HCT116 (cell line): ENCODE measurements at regions not wholly inside any gene's neighbourhood (a gene's known extent, or its start where the extent isn't known, plus 50 kb on each side); places are given as distances from the start of the nearest gene placed in this dataset.

ENCODE experiments used
- ATAC-seq: fragments of 200-7000 bp; cut with Tn5 transposase; 2 replicates; pipeline ENCODE4 v1.9.1; 2020; ENCODE audit warnings: mild to moderate bottlenecking, moderate library complexity
- BruUV-seq: library from RNA; stranded (reverse); fragments of 400-500 nt; replicated peaks from 2 replicates; lab custom pipeline; 2021; lab: Mats Ljungman, UMichigan
- CTCF ChIA-PET: fragments of 300-600 bp; sonication (Branson Sonifier 250); formaldehyde crosslinking; loops from one replicate; lab custom pipeline; 2021; ENCODE audit warnings: antibody characterized with exemption; lab: Charles Lee
- POLR2A ChIA-PET: fragments of 300-600, 350-600 bp; sonication (Branson Sonifier 250); formaldehyde crosslinking; loops from one replicate; lab custom pipeline; 2021; ENCODE audit warnings: antibody characterized with exemption; lab: Charles Lee
- RAD21 ChIA-PET, 2 experiments: fragments of 300-600 bp; sonication (Branson Sonifier 250); formaldehyde crosslinking; loops; one replicate each; lab custom pipeline; 2023; ENCODE audit warnings: low total read pairs in 2 of 2; ENCODE audit not compliant: uncharacterized antibody in 2 of 2, unreplicated experiment in 2 of 2, low non-redundant PET in 1 of 2; lab: Charles Lee
- DNase-seq: peaks from one replicate; pipeline ENCODE4 v3.0.0-alpha.2; 2010; ENCODE audit warnings: low read depth, low spot score
- H2AFZ ChIP-seq: fragments of 200-600 bp; shearing (Covaris generic), sonication (generic); 2 replicates; pipeline ENCODE4 v1.6.1; 2017; ENCODE audit warnings: low read depth, mixed run types, mixed read lengths, antibody characterized with exemption, low read length; ENCODE audit not compliant: poor library complexity, severe bottlenecking
- H3K27ac ChIP-seq: 2 replicates; pipeline ENCODE4 v1.5.1; 2012; ENCODE audit warnings: low read depth, low read length
- H3K27me3 ChIP-seq: fragments of 200-600 bp; sonication (generic); 2 replicates; pipeline ENCODE4 v1.6.1; 2016; ENCODE audit warnings: mixed run types, low read length, mixed read lengths; ENCODE audit not compliant: insufficient read depth
- H3K36me3 ChIP-seq, 2 experiments: fragments of 200-500 bp in 1 of 2; fragments of 200-600 bp in 1 of 2; sonication (Bioruptor generic) in 1 of 2; sonication (generic) in 1 of 2; 2 replicates each; pipeline versions ENCODE4 v1.5.1 to v1.6.1; 2014 to 2016; ENCODE audit warnings: low read length in 2 of 2, inconsistent platforms in 1 of 2, mixed read lengths in 1 of 2, mixed run types in 1 of 2; ENCODE audit not compliant: insufficient read depth in 2 of 2, control insufficient read depth in 1 of 2
- H3K4me1 ChIP-seq, 2 experiments: fragments of 200-600 bp in 1 of 2; sonication (generic) in 1 of 2; 2 replicates each; pipeline versions ENCODE4 v1.5.1 to v1.6.1; 2012 to 2017; ENCODE audit warnings: low read length in 2 of 2, inconsistent platforms in 1 of 2, mild to moderate bottlenecking in 1 of 2, mixed read lengths in 1 of 2, mixed run types in 1 of 2, moderate library complexity in 1 of 2; ENCODE audit not compliant: insufficient read depth in 2 of 2, control insufficient read depth in 1 of 2
- H3K4me2 ChIP-seq: fragments of 200-600 bp; sonication (generic); 2 replicates; pipeline ENCODE4 v1.6.1; 2017; ENCODE audit warnings: mixed run types, low read length, mixed read lengths
- H3K4me3 ChIP-seq, 2 experiments: fragments of 200-600 bp in 1 of 2; sonication (generic) in 1 of 2; replicated peaks in 1 of 2; 2 replicates each; pipeline ENCODE4 v1.5.1; 2011 to 2016; ENCODE audit warnings: low read length in 2 of 2, control low read depth in 1 of 2, low read depth in 1 of 2, mild to moderate bottlenecking in 1 of 2, mixed read lengths in 1 of 2, mixed run types in 1 of 2
- H3K79me2 ChIP-seq: fragments of 200-600 bp; sonication (generic); 2 replicates; pipeline ENCODE4 v1.6.1; 2017; ENCODE audit warnings: mild to moderate bottlenecking, mixed run types, low read length, moderate library complexity, mixed read lengths; ENCODE audit not compliant: insufficient read depth
- H3K9ac ChIP-seq: fragments of 200-600 bp; sonication (generic); 2 replicates; pipeline ENCODE4 v1.6.1; 2016; ENCODE audit warnings: low read length, mixed read lengths
- H3K9me2 ChIP-seq: fragments of 200-600 bp; sonication (generic), shearing (Covaris generic); 2 replicates; pipeline ENCODE4 v1.6.1; 2017; ENCODE audit warnings: mixed run types, mild to moderate bottlenecking, moderate library complexity; ENCODE audit not compliant: insufficient read depth
- H3K9me3 ChIP-seq, 2 experiments: fragments of 200-500 bp in 1 of 2; fragments of 200-600 bp in 1 of 2; sonication (Bioruptor generic) in 1 of 2; sonication (generic) in 1 of 2; 2 replicates each; pipeline ENCODE4 v1.6.1; 2014 to 2017; ENCODE audit warnings: low read length in 2 of 2, mixed read lengths in 2 of 2, inconsistent platforms in 1 of 2, low read depth in 1 of 2, mild to moderate bottlenecking in 1 of 2, mixed run types in 1 of 2, moderate library complexity in 1 of 2; ENCODE audit not compliant: control insufficient read depth in 1 of 2, insufficient read depth in 1 of 2
- H4K20me1 ChIP-seq: fragments of 200-600 bp; sonication (generic), shearing (Covaris generic); 2 replicates; pipeline ENCODE4 v1.6.1; 2017; ENCODE audit warnings: mixed run types, mild to moderate bottlenecking, moderate library complexity; ENCODE audit not compliant: insufficient read depth
- ATF3 ChIP-seq: IDR thresholded peaks from 2 replicates; pipeline ENCODE4 v1.6.1; 2012
- CBX3 ChIP-seq: IDR thresholded peaks from 2 replicates; pipeline ENCODE4 v1.6.1; 2012; ENCODE audit warnings: low read depth
- ELF1 ChIP-seq: IDR thresholded peaks from 2 replicates; pipeline ENCODE4 v1.6.1; 2012; ENCODE audit warnings: low read depth, borderline replicate concordance
- EZH2 ChIP-seq: fragments of 200-600 bp; sonication (generic); IDR thresholded peaks from 2 replicates; pipeline ENCODE4 v1.6.1; 2017; ENCODE audit warnings: antibody characterized with exemption, mixed run types
- POLR2A ChIP-seq: IDR thresholded peaks from 2 replicates; pipeline ENCODE4 v1.7.0; 2011; ENCODE audit warnings: borderline replicate concordance; ENCODE audit not compliant: insufficient read depth, insufficient read length; ENCODE audit errors: extremely low read depth
- SIN3A ChIP-seq: IDR thresholded peaks from 2 replicates; pipeline ENCODE4 v1.6.1; 2012; ENCODE audit warnings: low read depth
- SP1 ChIP-seq: IDR thresholded peaks from 2 replicates; pipeline ENCODE4 v1.6.1; 2012; ENCODE audit warnings: low read depth
- YY1 ChIP-seq: IDR thresholded peaks from 2 replicates; pipeline ENCODE4 v1.6.1; 2011; ENCODE audit warnings: low read length, low read depth, moderate library complexity, mild to moderate bottlenecking; ENCODE audit not compliant: insufficient replicate concordance; ENCODE audit errors: extremely low read depth
- ZBTB33 ChIP-seq: IDR thresholded peaks from 2 replicates; pipeline ENCODE4 v1.6.1; 2011; ENCODE audit warnings: mild to moderate bottlenecking, low read length, moderate library complexity; ENCODE audit not compliant: insufficient replicate concordance; ENCODE audit errors: extremely low read depth
- intact Hi-C: fragments of 100-400 bp; cut with micrococcal nuclease; formaldehyde crosslinking; loops from 2 replicates; pipeline ENCODE4 v1.10.0; 2022
- TF ChIP-seq, protein P1 (sequence below): IDR thresholded peaks from 2 replicates; pipeline ENCODE4 v1.6.1; 2012

- intact Hi-C loops, result no loop called here
- Histone ChIP-seq H2AFZ (no peak overlapping the region), H3K9me3 (no peaks in the 10 kb centered on the region), H4K20me1 (no peaks in the 10 kb centered on the region), H3K9ac (no peak overlapping the region), H3K4me3 (no peak overlapping the region), H3K4me2 (no peak overlapping the region), H3K4me1 (peaks cover 20 to 25% of the 10 kb centered on the region in 2 experiments), H3K79me2 (no peaks in the 10 kb centered on the region), H3K9me2 (no peaks in the 10 kb centered on the region), H3K27ac (no peak overlapping the region), H3K36me3 (no peaks in the 10 kb centered on the region), H3K27me3 (no peaks in the 10 kb centered on the region)
- ChIA-PET RAD21 (no interaction called here), CTCF (no interaction called here), POLR2A (no interaction called here)
- DNase-seq (no peak), ATAC-seq (no peak)
- BruUV-seq, result no TSS peak
- TF ChIP-seq ATF3, result no peak
- TF ChIP-seq ELF1, result no peak
Observed at GRCh38 chr21:35831230-35831629, 229.1 kb downstream of the SETD4 start.

GRCh38 chr21:35829067-35829466 is 231.3 kb downstream of the SETD4 start:
- no TSS peak for BruUV-seq
- no peak overlapping the region for H3K9ac ChIP-seq
- intact Hi-C loops, result no loop called here
- H3K9me2 ChIP-seq, result no peaks in the 10 kb centered on the region
- DNase-seq, result no peak
- no peak overlapping the region for H3K27ac ChIP-seq
- H4K20me1 ChIP-seq, result no peaks in the 10 kb centered on the region
- no peak overlapping the region for H2AFZ ChIP-seq
- POLR2A ChIA-PET, result no interaction called here
- H3K4me2 ChIP-seq, result no peak overlapping the region
- ATAC-seq, result no peak
- no peaks in the 10 kb centered on the region for H3K9me3 ChIP-seq
- H3K79me2 ChIP-seq, result no peaks in the 10 kb centered on the region
- H3K4me3 ChIP-seq, result no peak overlapping the region
- no peaks in the 10 kb centered on the region for H3K27me3 ChIP-seq
- RAD21 ChIA-PET, result interaction anchor here in 1 of 2 experiments (0.7 kb wide), 1 partner anchor 11 kb away, joined by 3 read pairs; no protein-coding TSS in a partner anchor
- no peaks in the 10 kb centered on the region for H3K36me3 ChIP-seq
- TF ChIP-seq CBX3 (no peak), EZH2 (no peak), ELF1 (no peak), ZBTB33 (no peak), SIN3A (no peak), POLR2A (no peak), YY1 (no peak), ATF3 (no peak), SP1 (no peak)
- TF ChIP-seq, protein P1, sequence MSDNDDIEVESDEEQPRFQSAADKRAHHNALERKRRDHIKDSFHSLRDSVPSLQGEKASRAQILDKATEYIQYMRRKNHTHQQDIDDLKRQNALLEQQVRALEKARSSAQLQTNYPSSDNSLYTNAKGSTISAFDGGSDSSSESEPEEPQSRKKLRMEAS, result no peak
- TF ChIP-seq, all 23 proteins: peak for 0
- H3K4me1 ChIP-seq, result peaks cover 22 to 31% of the 10 kb centered on the region in 2 experiments
- CTCF ChIA-PET, result no interaction called here
